Breast epithelium (tissue), 4 donors: ENCODE measurements at regions not wholly inside any gene's neighbourhood (a gene's known extent, or its start where the extent isn't known, plus 50 kb on each side); places are given as distances from the start of the nearest gene placed in this dataset.

Experiments
- DNase-seq, 2 donors: peaks; one replicate each; pipeline ENCODE4 v3.0.0-alpha.2; 2019; ENCODE audit warnings: low spot score in 2 of 2
- H3K27ac ChIP-seq, 2 donors: fragments of 200-600 bp; sonication (generic) in 1 of 2; one replicate each; pipeline ENCODE4 v1.5.1; 2016 to 2019; ENCODE audit warnings: mild to moderate bottlenecking in 1 of 2
- H3K27me3 ChIP-seq, 2 donors: fragments of 200-600 bp; sonication (generic) in 1 of 2; one replicate each; pipeline versions ENCODE4 v1.5.1 to v1.6.0; 2017 to 2019; ENCODE audit warnings: control low read depth in 1 of 2, mild to moderate bottlenecking in 1 of 2
- H3K36me3 ChIP-seq: fragments of 200-600 bp; one replicate; pipeline ENCODE4 v1.5.1; 2019
- H3K4me1 ChIP-seq, 2 donors: fragments of 200-600 bp; sonication (generic); one replicate each; pipeline ENCODE4 v1.5.1; 2016 to 2019; ENCODE audit warnings: control low read depth in 1 of 2
- H3K4me3 ChIP-seq, 3 donors: fragments of 200-600 bp; sonication (generic); 1 replicate in 2 of 3; 2 replicates in 1 of 3; pipeline ENCODE4 v1.5.1; 2016 to 2019; ENCODE audit warnings: mild to moderate bottlenecking in 3 of 3, moderate library complexity in 2 of 3
- H3K9me3 ChIP-seq, 2 donors: fragments of 200-600 bp; sonication (generic) in 1 of 2; one replicate each; pipeline ENCODE4 v1.5.1; 2016 to 2019; ENCODE audit warnings: control low read depth in 1 of 2
- POLR2A ChIP-seq: fragments of 450-650 bp; IDR thresholded peaks from one replicate; pipeline ENCODE4 v1.6.1; 2016; ENCODE audit warnings: antibody characterized with exemption, mild to moderate bottlenecking, moderate library complexity
- POLR2AphosphoS5 ChIP-seq, 3 donors: sonication (generic); formaldehyde crosslinking; IDR thresholded peaks; one replicate each; pipeline ENCODE4 v1.6.1; 2017; ENCODE audit warnings: antibody characterized with exemption in 3 of 3
- intact Hi-C: fragments of 100-400 bp; cut with DNase I; formaldehyde crosslinking; loops from one replicate; pipeline ENCODE4 v1.15.1; 2023; ENCODE audit warnings: low total_unique reads
- TF ChIP-seq, protein P1 (sequence below), 3 donors: fragments of 450-650 bp; IDR thresholded peaks; one replicate each; pipeline ENCODE4 v1.5.1; 2016 to 2017; ENCODE audit warnings: antibody characterized with exemption in 3 of 3, mild to moderate bottlenecking in 3 of 3, moderate library complexity in 3 of 3

DNA sequence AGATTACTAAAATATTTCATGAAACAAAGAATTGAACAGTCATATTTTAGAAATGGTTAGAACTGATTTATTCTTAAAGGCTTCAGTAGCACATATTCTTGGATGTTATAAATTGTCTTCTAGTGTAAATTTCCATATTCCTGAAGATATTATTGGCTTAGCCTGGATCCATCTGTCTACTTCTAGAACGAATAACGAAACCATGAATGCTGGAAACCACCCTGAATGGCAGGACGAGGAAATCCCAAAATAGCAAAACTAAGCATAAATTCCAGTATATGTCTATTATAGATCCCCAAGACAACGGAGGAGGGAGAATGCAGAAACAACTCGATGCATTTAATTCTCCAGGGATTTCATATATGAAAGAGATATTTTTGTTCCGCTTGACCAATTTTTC, 2191.0 kb upstream of the ACO1 start:
- Histone ChIP-seq H3K36me3 (no peaks in the 10 kb centered on the region), H3K9me3 (peaks cover 6 to 30% of the 10 kb centered on the region in 2 donors)

DNA sequence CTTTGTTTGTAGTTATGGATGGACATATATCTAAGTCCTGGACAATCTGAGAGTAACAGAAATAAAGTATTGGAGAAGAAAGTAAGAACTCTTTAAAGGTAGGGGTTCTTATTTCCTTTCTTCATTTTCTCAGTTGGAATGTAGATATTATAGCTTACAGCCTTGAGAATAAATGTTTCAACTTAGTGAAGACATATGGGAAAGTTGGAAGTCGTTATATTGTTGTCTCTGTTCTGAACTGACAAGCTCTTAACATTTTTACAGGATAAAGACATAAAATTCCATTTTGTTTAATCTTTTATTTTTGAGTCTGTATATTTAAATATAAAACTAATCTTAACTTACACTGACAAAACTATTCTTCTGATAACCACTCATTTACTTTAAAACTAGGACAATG, 2187.5 kb upstream of the ACO1 start:
- Histone ChIP-seq H3K4me1 (no peaks in the 10 kb centered on the region), H3K27ac (no peak overlapping the region), H3K36me3 (no peaks in the 10 kb centered on the region), H3K4me3 (no peak overlapping the region), H3K9me3 (peaks cover 13 to 20% of the 10 kb centered on the region in 2 donors), H3K27me3 (no peaks in the 10 kb centered on the region)
- TF ChIP-seq POLR2A, result no peak
- TF ChIP-seq, protein P1, sequence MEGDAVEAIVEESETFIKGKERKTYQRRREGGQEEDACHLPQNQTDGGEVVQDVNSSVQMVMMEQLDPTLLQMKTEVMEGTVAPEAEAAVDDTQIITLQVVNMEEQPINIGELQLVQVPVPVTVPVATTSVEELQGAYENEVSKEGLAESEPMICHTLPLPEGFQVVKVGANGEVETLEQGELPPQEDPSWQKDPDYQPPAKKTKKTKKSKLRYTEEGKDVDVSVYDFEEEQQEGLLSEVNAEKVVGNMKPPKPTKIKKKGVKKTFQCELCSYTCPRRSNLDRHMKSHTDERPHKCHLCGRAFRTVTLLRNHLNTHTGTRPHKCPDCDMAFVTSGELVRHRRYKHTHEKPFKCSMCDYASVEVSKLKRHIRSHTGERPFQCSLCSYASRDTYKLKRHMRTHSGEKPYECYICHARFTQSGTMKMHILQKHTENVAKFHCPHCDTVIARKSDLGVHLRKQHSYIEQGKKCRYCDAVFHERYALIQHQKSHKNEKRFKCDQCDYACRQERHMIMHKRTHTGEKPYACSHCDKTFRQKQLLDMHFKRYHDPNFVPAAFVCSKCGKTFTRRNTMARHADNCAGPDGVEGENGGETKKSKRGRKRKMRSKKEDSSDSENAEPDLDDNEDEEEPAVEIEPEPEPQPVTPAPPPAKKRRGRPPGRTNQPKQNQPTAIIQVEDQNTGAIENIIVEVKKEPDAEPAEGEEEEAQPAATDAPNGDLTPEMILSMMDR (IDR thresholded peaks at IDR 0.05), result no peak
- TF ChIP-seq POLR2AphosphoS5 (IDR thresholded peaks at IDR 0.05), result no peak
- DNase-seq, result no peak
- intact Hi-C loops, result no loop called here

More for the DNA sequence above, 2191.0 kb upstream of the ACO1 start:
- Histone ChIP-seq H3K4me1 (no peaks in the 10 kb centered on the region), H3K4me3 (no peak overlapping the region), H3K27ac (no peak overlapping the region), H3K27me3 (no peaks in the 10 kb centered on the region)
- intact Hi-C loops, result no loop called here
- TF ChIP-seq, protein P1 (IDR thresholded peaks at IDR 0.05), result no peak
- TF ChIP-seq POLR2AphosphoS5 (IDR thresholded peaks at IDR 0.05), result no peak
- no peak for TF ChIP-seq POLR2A
- no peak for DNase-seq

DNA sequence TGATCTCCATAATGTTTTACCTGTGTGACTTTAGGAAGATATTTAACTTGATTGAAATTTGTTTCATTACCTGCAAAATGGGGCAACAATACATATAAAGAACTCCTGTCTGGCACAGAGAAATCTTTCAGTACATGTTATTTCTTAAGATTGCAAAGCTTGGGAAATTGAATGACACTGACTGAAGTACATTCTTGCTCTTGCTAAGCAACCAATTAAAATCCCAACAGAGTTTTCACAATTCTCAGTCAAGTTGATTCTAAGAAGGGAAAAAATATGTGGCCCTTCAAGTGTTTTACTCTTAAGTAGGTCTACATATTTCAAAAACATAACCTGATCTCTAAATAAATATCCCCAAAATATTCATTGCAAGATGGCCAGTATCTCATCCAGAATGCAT, 2187.0 kb upstream of the ACO1 start:
- DNase-seq, result no peak

DNA sequence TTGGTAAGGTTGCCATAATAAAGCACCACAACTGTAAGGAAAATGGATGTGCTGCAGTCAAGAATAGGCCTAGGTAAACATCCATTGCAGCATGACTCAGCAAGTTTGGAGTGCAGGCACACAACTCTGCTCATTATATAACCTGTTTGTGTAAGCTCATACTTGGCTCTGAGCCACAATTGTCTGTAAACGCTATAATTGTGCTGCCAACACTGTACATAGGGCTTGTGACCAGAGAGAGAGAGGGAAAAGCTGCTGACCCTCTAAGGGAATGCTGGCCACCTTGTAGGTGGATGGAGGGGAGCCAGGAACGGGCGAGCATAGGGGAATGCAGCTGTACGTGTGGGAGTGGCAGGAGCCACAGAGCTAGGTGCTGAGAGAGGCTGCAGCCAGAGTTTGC, 2186.5 kb upstream of the ACO1 start:
- Histone ChIP-seq H3K4me3 (no peak overlapping the region), H3K9me3 (peaks cover 13 to 20% of the 10 kb centered on the region in 2 donors), H3K36me3 (no peaks in the 10 kb centered on the region), H3K4me1 (no peaks in the 10 kb centered on the region), H3K27me3 (no peaks in the 10 kb centered on the region), H3K27ac (no peak overlapping the region)
- no peak for DNase-seq
- intact Hi-C loops, result no loop called here
- TF ChIP-seq POLR2AphosphoS5 (IDR thresholded peaks at IDR 0.05), result no peak
- TF ChIP-seq, protein P1 (IDR thresholded peaks at IDR 0.05), result no peak

More for the DNA sequence above, 2187.0 kb upstream of the ACO1 start:
- no peaks in the 10 kb centered on the region for H3K4me1 ChIP-seq
- H3K36me3 ChIP-seq, result no peaks in the 10 kb centered on the region
- intact Hi-C loops, result no loop called here
- TF ChIP-seq POLR2AphosphoS5 (IDR thresholded peaks at IDR 0.05) (no peak), POLR2A (no peak)
- TF ChIP-seq, protein P1 (IDR thresholded peaks at IDR 0.05), result no peak
- peaks cover 13 to 20% of the 10 kb centered on the region in 2 donors for H3K9me3 ChIP-seq
- H3K4me3 ChIP-seq, result no peak overlapping the region
- no peaks in the 10 kb centered on the region for H3K27me3 ChIP-seq
- H3K27ac ChIP-seq, result no peak overlapping the region

DNA sequence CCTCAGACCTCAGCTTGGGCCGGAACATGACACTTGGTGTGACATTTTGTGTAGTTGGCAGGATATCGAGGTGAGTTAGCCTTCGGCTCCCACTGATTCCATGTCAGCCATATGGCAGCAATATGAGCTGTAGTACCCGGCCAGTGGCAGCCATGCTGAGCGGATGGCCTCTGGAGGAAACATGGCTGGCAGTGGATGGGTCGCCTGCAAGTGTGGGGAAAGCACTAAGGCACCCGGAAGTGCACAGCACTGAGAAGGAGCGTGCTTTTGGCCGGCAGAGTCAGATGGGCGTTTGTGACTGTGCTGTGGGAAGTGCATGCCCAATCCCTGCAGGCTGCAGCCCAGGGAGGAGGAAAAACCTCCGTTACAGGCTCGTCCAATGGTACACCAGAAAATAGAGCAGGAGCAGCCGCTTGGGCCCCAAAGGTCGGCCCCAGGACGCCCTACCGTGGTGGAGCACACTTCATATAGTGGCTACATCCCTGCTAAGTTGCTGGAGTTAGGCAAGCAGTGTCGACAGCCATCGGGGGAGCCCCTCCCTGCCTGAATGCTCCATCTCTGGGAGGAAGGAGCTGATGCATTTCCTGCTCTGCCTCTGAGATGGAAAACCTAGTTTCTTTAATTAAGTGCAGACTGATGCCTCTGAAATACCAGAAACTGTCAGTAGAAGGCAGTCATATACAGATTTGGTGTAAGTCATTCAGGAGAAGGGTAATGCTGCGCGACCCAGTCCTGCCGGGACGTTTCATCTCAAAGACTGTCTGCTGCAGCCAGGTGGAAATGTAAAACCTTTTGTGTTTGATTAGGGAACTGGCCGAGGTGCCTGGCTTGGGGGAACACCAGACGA, 2185.8 kb upstream of the ACO1 start:
- H3K27ac ChIP-seq, result no peak overlapping the region
- H3K9me3 ChIP-seq, result peaks cover 13 to 20% of the 10 kb centered on the region in 2 donors
- no peaks in the 10 kb centered on the region for H3K27me3 ChIP-seq
- H3K4me1 ChIP-seq, result no peaks in the 10 kb centered on the region
- intact Hi-C loops, result no loop called here
- H3K36me3 ChIP-seq, result no peaks in the 10 kb centered on the region
- TF ChIP-seq POLR2AphosphoS5 (IDR thresholded peaks at IDR 0.05) (no peak), POLR2A (no peak)
- TF ChIP-seq, protein P1 (IDR thresholded peaks at IDR 0.05), result no peak
- DNase-seq, result no peak
- H3K4me3 ChIP-seq, result no peak overlapping the region
